ENCODE measurements at regions not wholly inside any gene's neighbourhood (a gene's known extent, or its start where the extent isn't known, plus 50 kb on each side); places are given as distances from the start of the nearest gene placed in this dataset.
"Not testable (repeated sequence)": the region's sequence is repeated elsewhere in the genome, so short reads cannot be mapped to it uniquely, and the experiment has no call there.

GRCh38 chr10:42149027-42149700 lies 489.2 kb downstream of the ZNF33B start:
- Histone ChIP-seq H3K27me3 (ENCODE audit: insufficient read depth, insufficient read length) (no peaks in the 10 kb centered on the region), H3K4me3 (ENCODE audit: insufficient read length, low read depth) (no peak overlapping the region), H3K9me3 (ENCODE audit: insufficient read depth, low read length) (no peaks in the 10 kb centered on the region), H3K4me1 (ENCODE audit: insufficient read depth, insufficient read length) (no peaks in the 10 kb centered on the region), H3K36me3 (ENCODE audit: insufficient read depth, insufficient read length, low read length) (no peaks in the 10 kb centered on the region), H3K9ac (ENCODE audit: insufficient read length, low read depth) (no peak overlapping the region)
- DNase-seq (ENCODE audit: low read depth, low spot score) = no peak
- TF ChIP-seq YY1 (IDR thresholded peaks at IDR 0.05; ENCODE audit: insufficient read depth, insufficient read length) = no peak
- TF ChIP-seq ZNF274 (IDR thresholded peaks at IDR 0.05; ENCODE audit: low read depth, low read length) = no peak
- TF ChIP-seq SUZ12 (IDR thresholded peaks at IDR 0.05; ENCODE audit: extremely low read depth, insufficient read depth, insufficient read length) = no peak

DNA sequence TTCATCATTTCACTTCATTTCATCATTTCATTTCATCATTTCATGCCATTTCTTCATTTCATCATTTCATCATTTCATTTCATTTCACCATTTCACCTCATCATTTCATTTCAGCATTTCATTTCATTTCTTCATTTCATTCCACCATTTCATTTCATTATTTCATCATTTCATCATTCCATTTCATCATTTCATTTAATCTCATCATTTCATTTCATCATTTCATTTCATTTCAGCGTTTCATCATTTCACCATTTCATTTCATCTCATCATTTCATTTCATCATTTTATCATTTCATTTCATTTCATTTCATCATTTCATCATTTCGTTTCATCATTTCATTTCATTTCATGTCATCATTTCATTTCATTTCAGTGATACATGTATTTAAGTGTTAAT lies 492.2 kb downstream of the ZNF33B start:
- H3K36me3 ChIP-seq (ENCODE audit: insufficient read depth, insufficient read length, low read length); H3K27me3 ChIP-seq (ENCODE audit: insufficient read depth, insufficient read length); H3K4me1 ChIP-seq (ENCODE audit: insufficient read depth, insufficient read length); H3K4me3 ChIP-seq (ENCODE audit: insufficient read length, low read depth); H3K9me3 ChIP-seq (ENCODE audit: insufficient read depth, low read length); H3K9ac ChIP-seq (ENCODE audit: insufficient read length, low read depth); DNase-seq (ENCODE audit: low read depth, low spot score): not testable (repeated sequence)

DNA sequence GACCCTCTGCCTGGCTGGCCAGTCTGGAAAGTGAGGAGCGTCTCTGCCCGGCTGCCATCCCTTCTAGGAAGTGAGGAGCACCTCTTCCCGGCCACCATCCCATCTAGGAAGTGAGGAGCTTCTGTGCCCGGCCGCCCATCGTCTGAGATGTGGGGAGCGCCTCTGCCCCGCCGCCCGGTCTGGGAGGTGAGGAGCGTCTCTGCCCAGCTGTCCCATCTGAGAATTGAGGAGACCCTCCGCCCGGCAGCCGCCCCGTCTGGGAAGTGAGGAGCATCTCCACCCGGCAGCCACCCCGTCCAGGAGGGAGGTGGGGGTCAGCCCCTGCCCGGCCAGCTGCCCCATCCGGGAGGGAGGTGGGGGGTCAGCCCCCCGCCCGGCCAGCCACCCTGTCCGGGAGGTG lies 500.3 kb downstream of the ZNF33B start:
- H3K9me3 ChIP-seq (ENCODE audit: insufficient read depth, low read length); H3K4me3 ChIP-seq (ENCODE audit: insufficient read length, low read depth); DNase-seq (ENCODE audit: low read depth, low spot score); H3K4me1 ChIP-seq (ENCODE audit: insufficient read depth, insufficient read length); H3K9ac ChIP-seq (ENCODE audit: insufficient read length, low read depth); H3K27me3 ChIP-seq (ENCODE audit: insufficient read depth, insufficient read length); H3K36me3 ChIP-seq (ENCODE audit: insufficient read depth, insufficient read length, low read length): not testable (repeated sequence)

- H3K4me1 ChIP-seq (ENCODE audit: insufficient read depth, insufficient read length) = no peaks in the 10 kb centered on the region
- no peak for TF ChIP-seq YY1 (IDR thresholded peaks at IDR 0.05; ENCODE audit: insufficient read depth, insufficient read length)
- no peak for TF ChIP-seq SUZ12 (IDR thresholded peaks at IDR 0.05; ENCODE audit: extremely low read depth, insufficient read depth, insufficient read length)
- no peak for TF ChIP-seq ZNF274 (IDR thresholded peaks at IDR 0.05; ENCODE audit: low read depth, low read length)
- H3K9ac ChIP-seq (ENCODE audit: insufficient read length, low read depth) = no peak overlapping the region
- DNase-seq (ENCODE audit: low read depth, low spot score) = no peak
- no peaks in the 10 kb centered on the region for H3K27me3 ChIP-seq (ENCODE audit: insufficient read depth, insufficient read length)
- no peaks in the 10 kb centered on the region for H3K36me3 ChIP-seq (ENCODE audit: insufficient read depth, insufficient read length, low read length)
- no peaks in the 10 kb centered on the region for H3K9me3 ChIP-seq (ENCODE audit: insufficient read depth, low read length)
- no peak overlapping the region for H3K4me3 ChIP-seq (ENCODE audit: insufficient read length, low read depth)
These were observed 525.3 kb downstream of the ZNF33B start for GRCh38 chr10:42113158-42113450.

- H3K9me3 ChIP-seq (ENCODE audit: insufficient read depth, low read length) = no peaks in the 10 kb centered on the region
- H3K4me1 ChIP-seq (ENCODE audit: insufficient read depth, insufficient read length) = no peaks in the 10 kb centered on the region
- DNase-seq (ENCODE audit: low read depth, low spot score) = no peak
- H3K9ac ChIP-seq (ENCODE audit: insufficient read length, low read depth) = no peak overlapping the region
- no peaks in the 10 kb centered on the region for H3K36me3 ChIP-seq (ENCODE audit: insufficient read depth, insufficient read length, low read length)
- H3K4me3 ChIP-seq (ENCODE audit: insufficient read length, low read depth) = no peak overlapping the region
- TF ChIP-seq YY1 (IDR thresholded peaks at IDR 0.05; ENCODE audit: insufficient read depth, insufficient read length) = no peak
- no peak for TF ChIP-seq ZNF274 (IDR thresholded peaks at IDR 0.05; ENCODE audit: low read depth, low read length)
- no peak for TF ChIP-seq SUZ12 (IDR thresholded peaks at IDR 0.05; ENCODE audit: extremely low read depth, insufficient read depth, insufficient read length)
- H3K27me3 ChIP-seq (ENCODE audit: insufficient read depth, insufficient read length) = no peaks in the 10 kb centered on the region
These were observed 525.8 kb downstream of the ZNF33B start for GRCh38 chr10:42112331-42113157.

GRCh38 chr10:42111661-42112330 lies 526.6 kb downstream of the ZNF33B start:
- no peak overlapping the region for H3K9ac ChIP-seq (ENCODE audit: insufficient read length, low read depth)
- DNase-seq (ENCODE audit: low read depth, low spot score) = no peak
- TF ChIP-seq ZNF274 (IDR thresholded peaks at IDR 0.05; ENCODE audit: low read depth, low read length) (no peak), YY1 (IDR thresholded peaks at IDR 0.05; ENCODE audit: insufficient read depth, insufficient read length) (no peak), SUZ12 (IDR thresholded peaks at IDR 0.05; ENCODE audit: extremely low read depth, insufficient read depth, insufficient read length) (no peak)
- H3K9me3 ChIP-seq (ENCODE audit: insufficient read depth, low read length) = no peaks in the 10 kb centered on the region
- H3K4me3 ChIP-seq (ENCODE audit: insufficient read length, low read depth) = no peak overlapping the region
- H3K27me3 ChIP-seq (ENCODE audit: insufficient read depth, insufficient read length) = no peaks in the 10 kb centered on the region
- no peaks in the 10 kb centered on the region for H3K36me3 ChIP-seq (ENCODE audit: insufficient read depth, insufficient read length, low read length)
- no peaks in the 10 kb centered on the region for H3K4me1 ChIP-seq (ENCODE audit: insufficient read depth, insufficient read length)

DNA sequence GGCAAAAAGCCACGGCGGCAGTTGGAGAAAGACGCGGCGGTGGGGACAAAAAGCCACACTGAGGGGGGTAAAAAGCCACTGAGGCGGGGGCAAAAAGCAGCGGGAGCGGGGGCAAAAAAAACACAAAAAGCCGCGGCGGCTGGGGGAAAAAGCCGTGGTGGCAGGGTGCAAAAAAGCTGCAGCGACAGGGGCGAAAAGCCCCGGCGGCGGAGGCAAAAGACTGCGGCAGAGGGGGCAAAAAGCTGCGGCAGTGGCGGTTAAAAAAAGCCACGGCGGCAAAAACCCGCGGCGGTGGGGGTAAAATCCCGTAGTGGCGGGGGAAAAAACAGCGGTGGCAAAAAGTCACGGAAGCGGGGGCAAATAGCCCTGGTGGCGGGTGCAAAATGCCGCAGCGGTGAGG lies 527.3 kb downstream of the ZNF33B start:
- no peaks in the 10 kb centered on the region for H3K36me3 ChIP-seq (ENCODE audit: insufficient read depth, insufficient read length, low read length)
- H3K9ac ChIP-seq (ENCODE audit: insufficient read length, low read depth) = no peak overlapping the region
- no peaks in the 10 kb centered on the region for H3K27me3 ChIP-seq (ENCODE audit: insufficient read depth, insufficient read length)
- no peaks in the 10 kb centered on the region for H3K9me3 ChIP-seq (ENCODE audit: insufficient read depth, low read length)
- TF ChIP-seq ZNF274 (IDR thresholded peaks at IDR 0.05; ENCODE audit: low read depth, low read length) (no peak), YY1 (IDR thresholded peaks at IDR 0.05; ENCODE audit: insufficient read depth, insufficient read length) (no peak), SUZ12 (IDR thresholded peaks at IDR 0.05; ENCODE audit: extremely low read depth, insufficient read depth, insufficient read length) (no peak)
- no peaks in the 10 kb centered on the region for H3K4me1 ChIP-seq (ENCODE audit: insufficient read depth, insufficient read length)
- DNase-seq (ENCODE audit: low read depth, low spot score) = no peak
- no peak overlapping the region for H3K4me3 ChIP-seq (ENCODE audit: insufficient read length, low read depth)
